Mammary epithelial cell (primary cell): ENCODE measurements at regions not wholly inside any gene's neighbourhood (a gene's known extent, or its start where the extent isn't known, plus 50 kb on each side); places are given as distances from the start of the nearest gene placed in this dataset.

Experiments used
- EZH2 ChIP-seq: IDR thresholded peaks from 2 replicates; pipeline ENCODE4 v1.6.1; 2012; ENCODE audit warnings: low read length, inconsistent platforms, borderline replicate concordance
- TF ChIP-seq, protein P1 (sequence below), 2 donors: IDR thresholded peaks in 1 of 2; conservative IDR thresholded peaks in 1 of 2; 2 replicates each; pipeline ENCODE4 v1.5.1; 2011 to 2012; ENCODE audit warnings: inconsistent platforms in 2 of 2, low read length in 2 of 2, mild to moderate bottlenecking in 2 of 2, control low read depth in 1 of 2, low read depth in 1 of 2; ENCODE audit not compliant: insufficient read depth in 1 of 2; ENCODE audit errors: extremely low read depth in 1 of 2

DNA sequence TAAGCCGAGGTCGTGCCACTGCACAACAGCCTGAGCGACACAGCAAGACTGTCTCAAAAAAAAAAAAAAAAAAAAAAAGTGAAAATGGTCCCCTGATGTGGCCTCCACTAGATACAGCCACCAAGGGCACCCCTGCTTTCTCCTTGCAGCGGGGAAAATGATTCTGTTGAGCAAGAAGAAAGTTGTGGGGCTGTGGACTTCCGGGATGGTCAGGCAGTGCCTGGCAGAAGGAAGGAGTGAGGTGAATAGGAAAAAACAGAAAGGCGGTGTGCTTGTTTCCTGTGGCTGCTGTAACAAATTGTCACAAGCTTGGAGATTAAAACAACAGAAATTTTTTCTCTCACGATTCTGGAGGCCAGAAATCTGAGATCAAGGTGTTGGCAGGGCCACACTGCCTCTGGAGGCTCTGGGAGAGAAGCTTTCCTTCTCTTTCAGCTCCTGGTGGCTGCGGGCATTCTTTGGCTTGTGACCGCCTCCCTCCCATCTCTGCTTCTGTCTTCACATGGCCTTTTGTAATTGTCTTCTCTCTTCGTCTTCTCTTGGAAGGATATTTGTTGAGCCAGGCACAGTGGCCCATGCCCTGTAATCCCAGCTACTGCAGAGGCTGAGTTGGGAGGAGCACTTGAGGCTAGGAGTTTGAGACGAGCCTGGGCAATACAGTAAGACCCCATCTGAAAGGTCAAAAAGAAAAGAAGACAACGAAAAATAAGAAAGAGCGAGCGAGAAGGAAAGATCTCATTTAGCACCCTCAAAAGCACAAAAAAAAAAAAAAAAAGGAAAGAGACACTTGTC, 116.6 kb upstream of the MED13L start:
- TF ChIP-seq, protein P1, sequence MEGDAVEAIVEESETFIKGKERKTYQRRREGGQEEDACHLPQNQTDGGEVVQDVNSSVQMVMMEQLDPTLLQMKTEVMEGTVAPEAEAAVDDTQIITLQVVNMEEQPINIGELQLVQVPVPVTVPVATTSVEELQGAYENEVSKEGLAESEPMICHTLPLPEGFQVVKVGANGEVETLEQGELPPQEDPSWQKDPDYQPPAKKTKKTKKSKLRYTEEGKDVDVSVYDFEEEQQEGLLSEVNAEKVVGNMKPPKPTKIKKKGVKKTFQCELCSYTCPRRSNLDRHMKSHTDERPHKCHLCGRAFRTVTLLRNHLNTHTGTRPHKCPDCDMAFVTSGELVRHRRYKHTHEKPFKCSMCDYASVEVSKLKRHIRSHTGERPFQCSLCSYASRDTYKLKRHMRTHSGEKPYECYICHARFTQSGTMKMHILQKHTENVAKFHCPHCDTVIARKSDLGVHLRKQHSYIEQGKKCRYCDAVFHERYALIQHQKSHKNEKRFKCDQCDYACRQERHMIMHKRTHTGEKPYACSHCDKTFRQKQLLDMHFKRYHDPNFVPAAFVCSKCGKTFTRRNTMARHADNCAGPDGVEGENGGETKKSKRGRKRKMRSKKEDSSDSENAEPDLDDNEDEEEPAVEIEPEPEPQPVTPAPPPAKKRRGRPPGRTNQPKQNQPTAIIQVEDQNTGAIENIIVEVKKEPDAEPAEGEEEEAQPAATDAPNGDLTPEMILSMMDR (conservative IDR thresholded peaks at IDR 0.05 in 1 of 2, IDR thresholded peaks at IDR 0.05 in 1 of 2; ENCODE audit: extremely low read depth in 1 of 2, insufficient read depth in 1 of 2, low read depth in 1 of 2, low read length in 2 of 2) = no peak
- no peak for TF ChIP-seq EZH2
